NCI-H524 (cell line): ENCODE measurements at regions not wholly inside any gene's neighbourhood (a gene's known extent, or its start where the extent isn't known, plus 50 kb on each side); places are given as distances from the start of the nearest gene placed in this dataset.

Experiments
- DNase-seq, 2 experiments: peaks; one replicate each; lab custom pipeline; 2025; lab: John Stamatoyannopoulos, UW

DNA sequence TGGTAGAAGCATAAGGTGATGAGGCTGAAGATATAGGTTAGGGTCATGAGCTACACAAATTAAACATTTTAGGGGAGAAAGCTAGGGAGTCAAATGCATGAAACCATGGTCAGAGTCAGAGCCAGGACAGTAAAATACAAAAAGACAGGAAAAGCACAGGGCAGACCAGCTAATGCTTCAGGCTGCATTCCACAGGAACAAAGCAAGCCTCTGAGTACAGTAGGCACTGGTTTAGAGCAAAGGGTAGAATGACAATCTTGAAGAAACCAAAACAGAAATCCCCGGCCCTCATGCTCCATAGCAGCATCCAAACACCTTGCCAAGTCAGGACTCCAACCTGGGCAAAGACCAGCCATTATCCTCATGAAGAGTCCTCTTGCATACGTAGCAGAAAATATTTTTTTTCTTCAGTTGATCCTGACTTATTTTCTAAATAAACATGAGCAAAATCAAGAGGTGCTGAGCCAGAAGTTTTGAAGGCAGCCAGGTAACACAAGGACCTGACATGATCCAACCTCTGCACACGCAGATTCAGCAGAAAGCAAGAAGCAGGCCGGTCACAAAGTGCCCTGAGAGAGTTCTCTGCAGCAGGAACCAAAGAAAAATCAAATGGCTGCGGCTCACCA lies 273.1 kb downstream of the TTLL7 start:
- DNase-seq = no peak

- DNase-seq = no peak
Measured at GRCh38 chr1:83718338-83718737, 280.6 kb downstream of the TTLL7 start.

DNA sequence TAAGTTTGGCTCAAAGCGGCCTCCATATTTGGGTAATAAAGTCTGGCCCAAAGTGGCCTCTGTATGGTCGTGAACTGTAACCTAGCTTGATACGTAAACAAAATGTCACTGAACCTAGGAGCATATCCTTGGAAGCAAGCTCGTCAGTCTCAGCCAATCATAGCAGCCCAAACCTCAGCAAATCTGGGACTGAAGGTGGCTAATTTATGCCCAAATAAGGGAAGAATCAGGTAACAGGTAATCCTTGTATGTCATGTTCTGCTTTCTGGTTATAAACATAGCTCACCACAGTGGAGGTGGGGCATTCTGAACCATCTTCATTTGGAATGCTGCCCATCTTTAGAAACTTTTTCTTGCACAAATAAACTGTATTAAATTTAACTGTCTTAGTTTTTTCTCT lies 281.1 kb downstream of the TTLL7 start:
- DNase-seq = no peak

DNA sequence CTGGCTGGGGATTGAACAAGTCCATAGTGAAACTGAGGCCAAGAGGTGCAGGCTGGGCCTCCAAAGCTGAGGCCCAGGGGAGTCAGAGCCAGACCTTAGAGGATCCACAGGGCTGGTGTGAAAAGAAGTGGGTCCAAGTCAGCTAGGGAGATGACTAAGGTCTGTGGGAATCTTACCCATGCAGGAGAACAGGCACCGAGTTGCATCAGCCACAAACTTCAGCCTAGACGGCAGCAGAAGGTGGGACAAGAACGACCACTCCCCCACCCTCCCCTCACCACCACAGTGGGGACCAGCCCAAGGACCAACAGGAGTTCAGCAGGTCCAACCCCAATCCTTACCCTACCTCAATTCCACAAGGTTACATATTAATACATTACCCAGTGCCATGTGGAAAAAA lies 282.3 kb downstream of the TTLL7 start:
- no peak for DNase-seq

GRCh38 chr1:83715550-83715949 lies 283.4 kb downstream of the TTLL7 start:
- DNase-seq = no peak

GRCh38 chr1:83709662-83710061 lies 289.3 kb downstream of the TTLL7 start:
- DNase-seq = no peak

- no peak for DNase-seq
Measured at GRCh38 chr1:83706354-83706938, 292.5 kb downstream of the TTLL7 start.

GRCh38 chr1:83705091-83705490 lies 293.8 kb downstream of the TTLL7 start:
- DNase-seq = no peak

- DNase-seq = no peak
Measured at GRCh38 chr1:83704350-83704749, 294.6 kb downstream of the TTLL7 start.

- no peak for DNase-seq
Measured at GRCh38 chr1:83702356-83702755, 296.6 kb downstream of the TTLL7 start.

DNA sequence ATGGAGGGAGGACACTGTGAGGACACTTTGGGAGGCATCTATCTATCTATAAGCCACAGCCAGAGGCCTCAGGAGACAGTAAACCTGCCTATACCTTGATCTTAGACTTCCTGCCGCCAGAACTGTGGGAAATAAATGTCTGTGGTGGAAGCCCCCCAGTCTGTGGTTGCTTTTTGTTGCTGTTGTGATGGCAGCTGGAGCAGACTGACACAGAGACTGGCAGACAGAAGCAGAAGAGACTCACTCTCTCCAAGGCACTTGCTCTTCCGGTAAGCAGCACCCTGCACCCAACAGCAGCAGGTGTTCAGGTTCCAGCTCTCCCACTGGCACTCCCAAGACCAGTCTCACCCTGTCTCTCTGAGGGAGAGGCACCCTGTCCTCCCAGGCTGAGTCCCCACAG lies 297.6 kb downstream of the TTLL7 start:
- DNase-seq = no peak

- peak in 1 of 2 experiments; percentile 12 for DNase-seq
Measured at GRCh38 chr1:83698644-83699043, 300.3 kb downstream of the TTLL7 start.

DNA sequence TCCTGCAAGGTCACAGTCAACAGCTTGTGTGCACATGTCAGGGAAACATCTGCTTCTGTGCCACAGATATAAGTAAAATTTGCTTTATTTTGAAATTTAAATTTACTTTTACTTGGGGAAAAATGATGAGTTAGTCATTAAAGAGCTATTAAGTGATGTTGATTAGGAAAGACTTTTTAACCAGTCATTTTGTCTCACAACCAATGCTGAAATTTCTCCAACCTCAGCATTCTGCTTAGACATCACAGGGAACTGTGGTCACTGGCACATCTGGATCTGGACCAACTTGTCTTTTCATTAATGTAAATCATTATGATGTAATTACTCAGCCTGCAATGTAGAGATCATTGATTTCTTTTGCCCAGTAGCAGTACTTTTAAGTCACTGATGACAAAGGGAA lies 301.0 kb downstream of the TTLL7 start:
- DNase-seq = no peak

- DNase-seq = no peak
Measured at GRCh38 chr1:83697220-83697619, 301.7 kb downstream of the TTLL7 start.

DNA sequence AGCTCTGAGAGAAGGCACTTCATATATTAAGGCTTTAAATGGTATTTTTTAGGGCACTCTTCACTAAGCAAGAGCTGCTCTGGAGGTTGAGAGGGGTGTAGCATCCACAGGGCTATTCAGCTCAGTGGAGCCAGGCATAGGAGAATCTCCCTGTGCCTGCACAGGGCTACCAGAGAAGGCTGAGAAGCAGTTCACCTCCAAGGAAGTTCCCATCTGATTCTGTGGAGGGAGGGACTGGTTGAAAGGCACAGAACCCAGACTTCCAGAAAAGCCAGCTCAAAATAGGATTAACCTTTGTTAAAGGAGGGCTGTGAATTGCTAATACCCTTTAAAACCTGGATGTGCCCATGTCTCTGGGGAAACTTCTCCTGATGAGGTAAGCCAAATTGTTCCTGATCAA lies 304.5 kb downstream of the TTLL7 start:
- peak in 1 of 2 experiments; percentile 69 for DNase-seq

- DNase-seq = peak; percentile 26 to 56
Measured at GRCh38 chr1:83693427-83694126, 305.4 kb downstream of the TTLL7 start.

DNA sequence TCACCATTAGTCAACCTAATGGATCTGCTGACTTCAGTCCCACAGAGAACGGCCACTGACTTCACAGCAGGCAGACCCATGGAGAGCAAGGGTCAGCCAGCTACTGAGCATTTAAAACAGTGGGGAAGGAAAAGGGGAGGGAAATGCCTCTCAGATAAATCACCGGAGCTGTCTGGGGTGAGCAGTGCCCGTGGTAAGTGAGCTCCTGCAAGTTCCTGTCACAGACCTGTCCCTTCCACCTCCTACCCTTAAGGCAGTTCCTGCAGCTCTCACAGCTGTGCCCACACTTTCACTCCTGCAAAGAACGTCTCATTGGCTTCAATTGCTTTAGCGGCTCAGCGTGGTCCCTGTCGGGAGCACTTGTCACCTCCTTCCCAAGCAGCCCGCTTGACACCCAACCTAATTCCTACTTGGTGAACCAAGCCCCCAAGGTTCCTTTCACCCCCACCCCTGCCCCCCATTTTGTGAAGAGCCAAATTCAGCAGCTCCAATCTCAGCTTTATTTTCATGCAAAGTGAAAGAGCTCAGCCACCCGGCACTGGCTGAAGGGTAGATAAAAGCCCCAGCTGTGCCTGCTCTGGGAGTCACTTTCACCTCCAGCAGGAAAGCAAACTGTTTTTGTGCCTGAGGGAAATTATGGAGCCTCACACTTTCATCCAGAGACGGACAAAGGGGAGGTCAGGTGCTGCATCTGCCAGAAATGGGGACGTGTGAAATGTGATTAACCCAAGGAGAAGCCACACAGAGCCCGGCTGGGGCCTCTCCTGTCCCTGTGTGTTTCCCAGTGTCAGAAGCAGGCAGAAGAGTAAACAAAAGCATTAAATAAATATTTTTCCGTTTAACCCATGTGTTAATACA lies 306.2 kb downstream of the TTLL7 start:
- DNase-seq = peak; percentile 52 to 71

DNA sequence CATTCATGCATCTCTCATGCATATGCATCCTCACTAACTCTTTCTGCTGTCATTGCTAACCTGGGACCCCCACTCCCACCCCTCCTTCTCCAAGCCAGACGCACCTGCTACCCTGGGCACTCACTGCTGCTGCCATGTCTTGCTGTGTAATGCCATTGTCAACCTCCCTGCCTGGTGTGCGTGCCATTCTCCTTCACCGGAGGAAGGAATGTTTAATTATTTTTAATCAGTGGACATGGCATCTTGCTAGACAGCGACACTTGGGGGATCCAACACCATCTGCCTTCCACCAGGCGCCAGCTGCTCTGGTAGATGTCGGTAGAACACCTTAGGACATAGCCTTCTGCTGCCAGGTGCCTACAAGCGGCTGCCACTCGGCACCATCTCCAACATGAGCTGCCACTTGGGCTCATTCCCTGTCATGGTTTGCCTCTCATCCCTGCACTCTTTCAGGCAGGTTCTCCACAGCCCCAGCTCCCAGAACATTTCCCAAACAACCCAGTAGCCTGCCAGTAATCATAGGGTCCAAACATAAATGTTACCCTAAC lies 306.9 kb downstream of the TTLL7 start:
- peak; percentile 79 to 92 for DNase-seq

GRCh38 chr1:83689921-83690868 lies 308.7 kb downstream of the TTLL7 start:
- no peak for DNase-seq

DNA sequence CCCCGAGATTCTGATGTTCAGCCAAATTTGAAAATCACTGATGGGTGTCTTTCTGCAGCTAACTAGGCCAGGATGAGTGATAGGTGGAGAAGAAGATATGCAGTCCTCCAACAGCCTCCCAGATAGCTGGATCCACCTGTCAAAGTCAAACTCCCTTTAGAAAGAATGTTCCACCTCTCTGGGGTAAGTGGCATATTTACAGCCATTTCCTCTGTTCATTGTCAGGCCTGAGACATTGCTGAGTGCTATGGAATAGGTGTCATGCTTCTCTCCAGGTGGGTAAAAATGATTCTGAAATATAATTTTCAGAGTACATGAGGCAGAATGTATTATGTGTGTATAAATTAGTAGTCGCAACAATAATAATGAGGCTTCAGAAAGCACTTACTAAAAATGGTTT lies 316.8 kb downstream of the TTLL7 start:
- no peak for DNase-seq

DNA sequence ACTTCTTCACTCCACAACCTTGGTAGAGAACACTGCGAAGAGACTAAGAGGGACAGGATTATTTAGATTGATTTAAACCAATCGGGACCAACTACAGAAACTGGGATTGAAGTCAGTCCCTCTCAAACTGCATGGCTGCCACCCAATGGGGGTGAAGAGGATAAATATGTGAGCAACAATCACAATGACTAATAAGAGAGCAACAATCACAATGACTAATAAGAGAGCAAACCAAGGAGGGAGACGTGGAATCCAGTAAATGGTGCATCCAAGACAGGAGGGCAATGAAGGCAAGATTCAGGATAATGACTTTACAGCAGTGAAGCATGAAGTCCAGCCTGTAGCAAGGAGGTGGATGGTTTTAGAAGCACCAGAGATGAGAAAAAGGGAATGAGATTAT lies 322.8 kb downstream of the TTLL7 start:
- no peak for DNase-seq
